IgD-negative memory B cell (primary cell): ENCODE measurements at regions not wholly inside any gene's neighbourhood (a gene's known extent, or its start where the extent isn't known, plus 50 kb on each side); places are given as distances from the start of the nearest gene placed in this dataset.

Source experiments
- H3K27ac Mint-ChIP-seq, 3 donors: one replicate each; pipeline ENCODE4 v1.8.0; 2020 to 2022; ENCODE audit warnings: mild to moderate bottlenecking in 3 of 3, mixed read lengths in 3 of 3, moderate library complexity in 1 of 3
- H3K27me3 Mint-ChIP-seq: one replicate; pipeline ENCODE4 v1.8.0; 2021; ENCODE audit warnings: mixed read lengths
- H3K36me3 Mint-ChIP-seq: one replicate; pipeline ENCODE4 v1.8.0; 2020; ENCODE audit warnings: mild to moderate bottlenecking, mixed read lengths
- H3K4me1 Mint-ChIP-seq, 3 donors: one replicate each; pipeline ENCODE4 v1.8.0; 2020 to 2022; ENCODE audit warnings: mixed read lengths in 3 of 3, mild to moderate bottlenecking in 1 of 3
- H3K4me3 Mint-ChIP-seq, 4 donors: one replicate each; pipeline ENCODE4 v1.8.0; 2020 to 2022; ENCODE audit warnings: mild to moderate bottlenecking in 4 of 4, mixed read lengths in 4 of 4, moderate library complexity in 3 of 4
- H3K9me3 Mint-ChIP-seq, 3 donors: one replicate each; pipeline ENCODE4 v1.8.0; 2020 to 2021; ENCODE audit warnings: mixed read lengths in 3 of 3, mild to moderate bottlenecking in 1 of 3

DNA sequence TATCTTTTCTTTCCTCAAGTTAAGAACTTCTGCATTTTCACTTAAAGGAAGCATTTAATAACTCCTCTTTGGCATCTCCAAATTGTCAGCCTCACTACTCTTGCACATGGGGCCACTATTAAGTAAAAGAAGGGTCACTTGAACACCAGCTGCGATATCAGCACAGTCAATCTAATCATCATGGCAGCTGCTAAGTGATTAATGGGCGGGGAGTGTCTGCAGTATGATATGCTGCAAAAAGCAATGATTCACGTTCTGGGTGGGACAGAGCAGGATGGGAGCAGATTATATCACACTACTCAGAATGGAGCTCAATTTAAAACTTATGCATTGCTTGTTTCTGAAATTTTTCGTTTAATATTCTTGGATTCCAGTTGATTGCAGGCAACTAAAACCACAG, 447.4 kb upstream of the PFKP start:
- Mint-ChIP-seq H3K36me3 (peaks cover 2% of the 10 kb centered on the region), H3K4me1 (peaks cover 0 to 2% (median 0%) of the 10 kb centered on the region in 3 donors), H3K27me3 (peaks cover 2% of the 10 kb centered on the region), H3K9me3 (peaks cover 0 to 4% (median 0%) of the 10 kb centered on the region in 3 donors), H3K4me3 (no peak overlapping the region), H3K27ac (peak overlapping the region in 1 of 3 donors; percentile 25)

DNA sequence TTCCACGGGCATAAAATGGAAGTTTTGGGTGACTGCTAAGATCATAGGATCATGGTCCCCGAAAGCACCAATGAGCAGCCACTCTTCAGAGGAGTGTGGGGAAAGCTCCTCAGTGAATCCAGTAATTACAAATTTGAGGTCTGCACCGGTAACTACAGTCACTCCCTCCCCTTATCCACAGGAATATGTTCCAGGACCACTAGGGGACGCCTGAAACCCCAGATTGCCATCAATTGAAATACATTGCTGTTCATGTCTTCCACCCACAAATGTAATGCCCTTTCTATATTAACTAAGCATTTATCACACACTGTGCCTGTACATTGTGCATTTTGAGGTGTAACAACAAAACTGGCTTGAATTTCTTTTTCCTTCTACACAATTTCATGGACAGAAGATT, 447.9 kb upstream of the PFKP start:
- Mint-ChIP-seq H3K27ac (peak overlapping the region in 1 of 3 donors; percentile 25), H3K9me3 (peaks cover 0 to 4% (median 0%) of the 10 kb centered on the region in 3 donors), H3K4me1 (peaks cover 0 to 2% (median 0%) of the 10 kb centered on the region in 3 donors), H3K36me3 (peaks cover 2% of the 10 kb centered on the region), H3K4me3 (no peak overlapping the region), H3K27me3 (peaks cover 2% of the 10 kb centered on the region)

DNA sequence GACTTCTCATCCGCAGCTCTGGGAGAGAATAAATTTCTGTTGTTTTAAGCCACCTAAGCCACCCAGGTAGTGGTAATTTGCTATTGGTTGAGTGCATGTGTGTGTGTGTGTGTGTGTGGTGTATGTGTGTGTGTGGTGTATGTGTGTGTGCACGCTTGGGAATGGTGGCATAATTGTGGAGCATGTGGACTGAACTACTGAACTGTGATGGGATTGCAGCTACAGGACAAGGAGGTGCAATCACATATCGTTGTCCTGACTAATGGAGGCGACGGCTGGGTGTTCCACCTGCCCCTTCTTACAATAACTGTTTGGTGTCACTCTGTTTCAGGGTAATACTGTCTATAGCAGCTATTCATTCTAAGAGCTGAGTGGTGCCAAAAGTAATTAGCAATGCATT, 448.7 kb upstream of the PFKP start:
- Mint-ChIP-seq H3K4me1 (peaks cover 0 to 2% (median 0%) of the 10 kb centered on the region in 3 donors), H3K4me3 (no peak overlapping the region), H3K27ac (no peak overlapping the region), H3K36me3 (peaks cover 2% of the 10 kb centered on the region), H3K27me3 (peaks cover 2% of the 10 kb centered on the region), H3K9me3 (peaks cover 0 to 4% (median under 1%) of the 10 kb centered on the region in 3 donors)

DNA sequence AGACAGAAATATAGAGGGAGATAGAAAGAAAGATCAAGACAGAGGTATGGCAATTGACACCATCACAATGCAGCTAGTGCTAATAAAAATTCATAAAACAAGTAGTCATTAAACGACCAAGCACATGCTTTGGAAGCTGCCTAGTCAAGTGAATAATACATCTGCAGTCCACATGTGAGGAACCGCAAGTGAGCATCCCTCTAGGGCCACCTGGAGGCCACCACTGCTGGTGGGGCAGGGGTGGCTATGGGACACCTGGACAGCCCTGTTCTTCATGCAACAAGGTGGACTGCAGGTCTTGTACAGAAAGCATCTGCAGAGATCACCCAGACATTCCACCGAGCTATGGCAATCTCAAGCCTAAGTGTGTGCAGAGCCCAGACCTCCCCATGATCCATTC, 451.1 kb upstream of the PFKP start:
- no peaks in the 10 kb centered on the region for H3K4me1 Mint-ChIP-seq
- H3K4me3 Mint-ChIP-seq: no peak overlapping the region
- H3K9me3 Mint-ChIP-seq: peaks cover 0 to 7% (median 0%) of the 10 kb centered on the region in 3 donors
- H3K27ac Mint-ChIP-seq: no peak overlapping the region
- peaks cover 2% of the 10 kb centered on the region for H3K36me3 Mint-ChIP-seq
- H3K27me3 Mint-ChIP-seq: no peaks in the 10 kb centered on the region

DNA sequence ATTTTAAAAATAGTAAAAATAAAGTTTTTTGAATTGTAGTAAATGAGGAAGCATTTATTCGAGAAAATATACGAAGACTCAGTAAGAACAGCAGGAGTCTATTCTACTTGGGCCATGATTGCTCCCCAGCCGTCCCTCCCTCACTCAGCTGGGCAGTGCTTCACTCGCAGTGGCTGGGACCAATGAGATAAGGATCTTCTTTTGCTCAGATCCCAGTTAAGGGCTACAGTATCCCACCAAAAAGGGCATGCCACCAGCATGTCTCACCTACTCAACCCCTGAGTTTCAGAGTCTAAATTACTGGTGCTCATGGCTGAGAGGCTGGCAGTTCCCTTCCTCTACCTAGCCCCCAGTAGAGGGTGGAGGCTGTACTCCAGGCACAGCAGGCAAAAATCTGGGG, 455.7 kb upstream of the PFKP start:
- H3K36me3 Mint-ChIP-seq: no peaks in the 10 kb centered on the region
- H3K4me3 Mint-ChIP-seq: no peak overlapping the region
- H3K27ac Mint-ChIP-seq: no peak overlapping the region
- H3K9me3 Mint-ChIP-seq: peaks cover 0 to 7% (median 0%) of the 10 kb centered on the region in 3 donors
- H3K27me3 Mint-ChIP-seq: no peaks in the 10 kb centered on the region
- no peaks in the 10 kb centered on the region for H3K4me1 Mint-ChIP-seq

DNA sequence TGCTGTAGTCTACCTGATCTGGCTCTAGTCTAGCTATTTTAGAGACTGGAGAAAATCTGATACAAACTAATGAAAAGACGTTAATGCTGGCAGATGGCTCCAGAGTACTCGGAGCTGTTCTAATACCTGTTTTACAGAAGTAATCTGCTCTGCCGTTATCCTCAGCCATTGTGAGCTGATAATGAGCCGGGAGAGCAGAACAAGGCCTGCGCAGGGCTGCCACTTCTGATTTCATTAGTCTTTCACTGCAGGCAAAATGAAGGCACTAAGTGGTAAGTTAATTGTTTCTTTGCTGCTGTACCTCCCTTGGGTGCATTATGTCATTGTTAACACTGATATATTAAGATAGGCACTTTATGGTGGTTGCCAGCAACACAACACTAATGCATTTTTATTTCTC, 456.4 kb upstream of the PFKP start:
- H3K36me3 Mint-ChIP-seq: no peaks in the 10 kb centered on the region
- H3K9me3 Mint-ChIP-seq: peaks cover 0 to 7% (median 0%) of the 10 kb centered on the region in 3 donors
- no peak overlapping the region for H3K4me3 Mint-ChIP-seq
- H3K27ac Mint-ChIP-seq: no peak overlapping the region
- no peaks in the 10 kb centered on the region for H3K4me1 Mint-ChIP-seq
- H3K27me3 Mint-ChIP-seq: no peaks in the 10 kb centered on the region

DNA sequence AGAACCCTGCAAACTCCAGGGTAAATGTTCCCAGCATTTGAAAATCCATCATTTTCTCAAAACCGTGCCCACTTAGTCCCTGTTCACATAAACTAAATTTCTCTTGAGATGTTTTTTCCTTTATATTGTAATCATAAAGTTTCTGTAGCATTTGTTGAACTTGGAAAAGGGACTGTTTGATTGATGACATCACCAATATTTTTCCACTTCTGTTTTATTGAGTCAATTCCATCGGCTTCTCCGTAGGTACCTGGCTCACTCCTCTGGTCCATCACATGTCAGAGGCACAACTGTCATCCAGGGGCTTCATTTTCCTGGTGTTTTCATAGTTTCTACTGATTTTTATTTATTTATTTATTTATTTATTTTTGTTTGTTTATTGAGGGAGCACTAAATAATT, 462.5 kb upstream of the PFKP start:
- H3K4me3 Mint-ChIP-seq: no peak overlapping the region
- H3K27ac Mint-ChIP-seq: no peak overlapping the region
- no peaks in the 10 kb centered on the region for H3K4me1 Mint-ChIP-seq
- H3K36me3 Mint-ChIP-seq: no peaks in the 10 kb centered on the region
- no peaks in the 10 kb centered on the region for H3K27me3 Mint-ChIP-seq
- H3K9me3 Mint-ChIP-seq: peaks cover 0 to 3% (median 0%) of the 10 kb centered on the region in 3 donors

DNA sequence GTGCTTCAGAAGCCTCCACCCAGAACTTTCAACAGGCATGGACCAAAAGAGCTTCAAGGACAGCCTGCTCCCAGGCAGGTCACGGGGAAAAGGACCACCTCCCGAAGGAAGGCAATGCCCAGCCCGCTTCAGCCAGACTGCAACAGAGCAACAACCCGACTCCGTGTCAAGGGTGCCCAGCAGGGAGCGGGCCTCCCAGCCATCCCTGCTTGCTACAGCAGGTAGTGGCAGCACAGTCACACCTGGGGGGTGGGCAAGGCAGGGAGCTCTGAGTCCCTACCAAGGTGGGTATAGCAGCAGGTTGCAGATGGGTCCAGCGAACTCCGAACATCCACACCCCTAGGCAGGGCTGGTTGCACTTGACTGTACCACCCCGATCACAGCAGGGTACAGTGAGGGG, 467.8 kb upstream of the PFKP start:
- Mint-ChIP-seq H3K27ac (no peak overlapping the region), H3K36me3 (no peaks in the 10 kb centered on the region), H3K27me3 (no peaks in the 10 kb centered on the region), H3K4me1 (no peaks in the 10 kb centered on the region), H3K4me3 (no peak overlapping the region), H3K9me3 (peaks cover 0 to 4% (median 3%) of the 10 kb centered on the region in 3 donors)

DNA sequence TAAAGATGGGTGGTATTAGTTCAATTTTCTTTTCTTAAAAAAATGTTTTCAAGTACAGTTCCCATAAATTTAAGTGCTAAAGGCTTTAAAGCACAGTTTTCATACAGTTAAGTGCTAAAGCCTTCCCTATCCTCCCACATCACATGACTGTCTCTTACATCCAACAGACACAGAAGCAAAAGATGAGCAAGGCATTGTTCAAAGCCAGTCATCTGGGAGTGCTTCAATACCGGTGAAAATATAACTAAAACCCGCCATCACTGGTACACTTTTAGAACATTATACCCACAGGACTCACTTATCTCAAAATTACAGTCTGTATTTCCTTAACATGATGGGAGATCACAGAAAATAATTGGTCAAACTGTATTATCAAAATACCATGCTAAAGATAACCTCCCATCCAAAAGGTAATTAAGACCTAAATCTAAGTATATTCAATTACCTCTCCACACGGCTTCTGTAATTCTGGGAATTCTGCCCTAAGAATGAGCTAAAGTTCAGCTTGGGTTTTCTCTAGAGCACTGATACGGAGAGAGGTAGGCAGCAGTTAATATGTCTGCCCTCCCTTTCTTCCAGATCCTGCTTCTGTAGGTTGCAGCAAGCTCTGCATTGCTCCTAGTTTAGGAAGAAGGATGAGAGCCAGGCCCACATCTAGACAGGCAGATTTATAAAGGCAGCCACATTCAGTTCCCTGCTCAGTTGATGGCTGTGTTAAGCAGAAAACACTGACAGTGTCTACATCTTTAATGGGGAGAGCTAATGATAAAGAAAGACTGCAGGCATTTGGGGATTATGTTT, 474.8 kb upstream of the PFKP start:
- H3K36me3 Mint-ChIP-seq: no peaks in the 10 kb centered on the region
- peaks cover 0 to 1% (median 0%) of the 10 kb centered on the region in 3 donors for H3K9me3 Mint-ChIP-seq
- H3K4me3 Mint-ChIP-seq: no peak overlapping the region
- no peak overlapping the region for H3K27ac Mint-ChIP-seq
- no peaks in the 10 kb centered on the region for H3K4me1 Mint-ChIP-seq
- H3K27me3 Mint-ChIP-seq: no peaks in the 10 kb centered on the region

DNA sequence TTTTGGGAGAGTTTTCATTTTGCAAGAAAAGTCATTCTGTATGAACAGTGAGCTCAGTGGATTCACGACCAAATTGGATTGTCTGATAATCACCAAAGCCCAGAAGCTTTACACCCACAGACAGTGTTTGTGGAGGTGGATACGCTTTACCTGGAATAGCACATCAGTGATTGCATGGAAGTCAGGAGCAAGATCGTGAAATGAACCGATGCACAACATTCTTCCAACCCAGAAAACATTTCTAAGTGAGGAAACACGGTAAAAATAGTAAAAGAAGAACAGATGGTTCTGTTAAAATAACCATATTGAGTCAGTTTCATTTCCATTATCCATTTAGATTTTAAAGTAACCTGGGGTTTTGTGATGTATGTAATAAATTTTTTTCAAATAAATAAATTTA, 478.2 kb upstream of the PFKP start:
- Mint-ChIP-seq H3K27ac (no peak overlapping the region), H3K9me3 (peaks cover 0 to 2% (median 1%) of the 10 kb centered on the region in 3 donors), H3K4me3 (no peak overlapping the region), H3K4me1 (no peaks in the 10 kb centered on the region), H3K27me3 (no peaks in the 10 kb centered on the region), H3K36me3 (no peaks in the 10 kb centered on the region)

DNA sequence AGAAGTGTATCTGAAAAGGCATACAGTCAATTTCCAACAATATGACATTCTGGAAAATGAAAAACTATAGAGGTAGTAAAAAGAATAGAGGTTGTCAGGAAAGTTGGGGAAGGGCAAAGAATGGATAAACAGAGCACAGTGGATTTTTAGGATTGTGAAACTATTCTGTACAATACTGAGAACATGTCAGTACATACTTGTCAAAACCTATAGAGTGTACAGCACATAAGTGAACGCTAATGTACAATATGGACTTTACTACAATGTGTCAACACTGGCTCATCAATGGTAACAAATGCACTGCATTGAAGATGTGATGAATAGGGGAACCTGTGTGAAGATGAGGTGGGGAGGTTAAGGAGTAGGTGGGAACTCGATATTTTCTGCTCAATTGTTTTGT, 483.0 kb upstream of the PFKP start:
- Mint-ChIP-seq H3K9me3 (peaks cover 0 to 2% (median 0%) of the 10 kb centered on the region in 3 donors), H3K36me3 (no peaks in the 10 kb centered on the region), H3K4me1 (no peaks in the 10 kb centered on the region), H3K27me3 (no peaks in the 10 kb centered on the region), H3K27ac (no peak overlapping the region), H3K4me3 (no peak overlapping the region)

DNA sequence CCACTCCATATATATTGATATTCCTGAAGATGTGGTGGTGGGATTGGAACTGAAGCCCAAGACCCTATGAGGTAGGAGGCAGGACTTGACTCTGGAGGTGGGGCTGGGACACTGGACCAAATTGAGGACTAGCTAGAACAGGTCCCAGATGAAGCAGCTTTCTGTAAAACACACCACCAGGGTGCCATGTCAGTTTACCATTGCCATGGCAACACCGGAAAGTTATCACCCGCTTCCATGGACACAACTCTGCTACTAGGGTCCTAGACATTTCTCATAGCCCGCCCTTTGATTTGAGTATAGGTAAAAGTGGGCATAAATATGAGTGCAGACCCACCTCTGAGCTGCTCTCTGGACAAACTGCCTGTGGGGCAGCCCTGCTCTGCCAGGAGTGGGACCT, 490.5 kb upstream of the PFKP start:
- Mint-ChIP-seq H3K4me3 (no peak overlapping the region), H3K36me3 (no peaks in the 10 kb centered on the region), H3K27ac (no peak overlapping the region), H3K4me1 (no peaks in the 10 kb centered on the region), H3K27me3 (no peaks in the 10 kb centered on the region), H3K9me3 (peaks cover 0 to 4% (median 0%) of the 10 kb centered on the region in 3 donors)

DNA sequence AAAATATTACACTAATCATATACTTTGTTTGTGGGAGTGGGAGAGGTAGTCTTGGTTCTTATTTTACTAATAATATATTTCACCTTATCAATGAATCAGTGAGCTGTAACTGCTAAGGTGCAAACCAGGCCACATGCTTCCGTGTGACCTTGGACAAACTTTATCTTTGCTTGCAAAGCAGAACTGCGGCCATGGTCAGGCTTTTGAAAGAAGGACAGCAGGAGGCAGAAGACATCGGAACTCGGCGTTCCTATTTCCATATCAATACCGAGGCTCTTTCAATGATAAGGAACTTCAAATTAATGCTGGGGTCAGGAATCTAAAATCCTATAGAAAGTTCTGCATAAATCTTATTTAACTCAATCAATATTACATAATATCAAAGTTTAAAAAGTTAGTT, 491.9 kb upstream of the PFKP start:
- H3K36me3 Mint-ChIP-seq: no peaks in the 10 kb centered on the region
- no peak overlapping the region for H3K4me3 Mint-ChIP-seq
- H3K27ac Mint-ChIP-seq: no peak overlapping the region
- H3K27me3 Mint-ChIP-seq: no peaks in the 10 kb centered on the region
- peaks cover 0 to 6% (median 0%) of the 10 kb centered on the region in 3 donors for H3K9me3 Mint-ChIP-seq
- no peaks in the 10 kb centered on the region for H3K4me1 Mint-ChIP-seq

DNA sequence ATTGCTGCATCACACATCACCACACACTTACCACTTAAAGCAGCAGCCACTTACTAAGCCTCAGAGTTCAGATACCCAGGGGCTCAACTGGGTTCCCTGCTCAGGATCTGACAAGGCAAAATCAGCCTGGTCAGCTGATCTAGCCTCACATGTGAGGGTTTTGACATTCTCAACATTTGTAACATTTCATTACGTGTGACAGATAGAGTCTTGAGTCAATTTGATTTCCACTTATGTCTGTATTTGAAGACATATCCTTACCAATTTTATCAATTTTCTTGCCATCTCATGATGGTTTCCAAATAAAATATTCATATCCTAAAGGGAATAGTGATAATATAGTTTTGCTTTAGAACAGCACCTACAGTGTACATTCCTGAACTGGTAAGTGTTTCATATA, 494.7 kb upstream of the PFKP start:
- no peaks in the 10 kb centered on the region for H3K4me1 Mint-ChIP-seq

DNA sequence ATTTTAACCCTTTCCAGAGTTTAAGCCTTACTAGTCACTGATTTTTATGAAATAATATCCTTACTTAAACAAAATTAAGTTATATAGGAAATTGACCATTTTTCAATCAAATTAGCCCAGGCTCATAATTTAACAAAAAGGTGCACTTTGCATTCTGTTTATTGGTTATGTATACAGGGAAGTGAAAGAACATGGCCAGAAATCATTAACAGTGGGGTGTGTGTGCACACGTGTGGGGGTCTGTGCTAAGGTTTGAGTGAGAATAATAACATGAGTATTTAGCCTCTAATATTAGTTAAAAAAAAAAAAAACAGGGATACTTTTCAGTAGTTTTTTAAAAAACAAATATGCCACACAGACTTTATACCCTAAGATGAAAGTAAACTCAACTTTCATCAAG, 510.5 kb upstream of the PFKP start:
- Mint-ChIP-seq H3K27me3 (no peaks in the 10 kb centered on the region), H3K4me3 (no peak overlapping the region), H3K4me1 (no peaks in the 10 kb centered on the region), H3K36me3 (no peaks in the 10 kb centered on the region), H3K9me3 (no peaks in the 10 kb centered on the region), H3K27ac (no peak overlapping the region)

More for the DNA sequence above, 494.7 kb upstream of the PFKP start:
- no peaks in the 10 kb centered on the region for H3K36me3 Mint-ChIP-seq
- H3K4me3 Mint-ChIP-seq: no peak overlapping the region
- no peak overlapping the region for H3K27ac Mint-ChIP-seq
- H3K9me3 Mint-ChIP-seq: peaks cover 0 to 5% (median 0%) of the 10 kb centered on the region in 3 donors
- H3K27me3 Mint-ChIP-seq: no peaks in the 10 kb centered on the region

DNA sequence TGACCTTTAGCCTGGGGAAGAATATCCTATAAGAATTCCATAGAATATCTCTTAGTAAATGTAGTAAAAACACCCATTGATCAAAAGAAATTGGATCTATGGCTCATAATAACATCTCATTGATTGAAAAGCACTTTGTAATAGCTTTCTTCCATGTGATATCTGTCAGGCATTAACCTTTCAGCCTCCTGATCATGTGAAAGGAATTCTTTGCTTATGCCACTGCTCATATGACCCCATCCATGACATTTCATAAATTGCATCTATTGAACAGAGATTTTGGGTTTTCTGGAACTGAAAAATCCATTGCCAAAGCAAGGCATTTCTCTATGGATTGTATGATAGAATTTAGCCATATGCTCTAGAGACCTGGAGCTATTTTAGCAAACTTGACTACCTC, 519.3 kb upstream of the PFKP start:
- Mint-ChIP-seq H3K36me3 (no peaks in the 10 kb centered on the region), H3K4me3 (no peak overlapping the region), H3K27me3 (no peaks in the 10 kb centered on the region), H3K4me1 (no peaks in the 10 kb centered on the region), H3K27ac (no peak overlapping the region), H3K9me3 (no peaks in the 10 kb centered on the region)
